GM12872 (cell line): ENCODE measurements at regions not wholly inside any gene's neighbourhood (a gene's known extent, or its start where the extent isn't known, plus 50 kb on each side); places are given as distances from the start of the nearest gene placed in this dataset.

Experiments
- CTCF ChIP-seq: IDR thresholded peaks from 3 replicates; pipeline ENCODE4 v1.5.1; 2011; ENCODE audit warnings: low read depth, mild to moderate bottlenecking, low read length, moderate library complexity; ENCODE audit not compliant: insufficient read depth

GRCh38 chr18:2050702-2051201 lies 520.6 kb downstream of the METTL4 start:
- no peak for TF ChIP-seq CTCF

GRCh38 chr18:2053490-2054089 lies 517.7 kb downstream of the METTL4 start:
- no peak for TF ChIP-seq CTCF

- TF ChIP-seq CTCF = no peak
Measured at GRCh38 chr18:2059336-2059735, 512.0 kb downstream of the METTL4 start.

GRCh38 chr18:2060086-2060485 lies 511.2 kb downstream of the METTL4 start:
- no peak for TF ChIP-seq CTCF

- no peak for TF ChIP-seq CTCF
Measured at GRCh38 chr18:2070631-2071030, 500.7 kb downstream of the METTL4 start.

GRCh38 chr18:2075499-2075898 lies 495.8 kb downstream of the METTL4 start:
- no peak for TF ChIP-seq CTCF

- TF ChIP-seq CTCF = no peak
Measured at GRCh38 chr18:2082676-2083075, 488.6 kb downstream of the METTL4 start.
